HEK293T (cell line): ENCODE measurements at regions not wholly inside any gene's neighbourhood (a gene's known extent, or its start where the extent isn't known, plus 50 kb on each side); places are given as distances from the start of the nearest gene placed in this dataset.

ENCODE experiments used
- BHLHE40 ChIP-seq: fragments of 450-650 bp; IDR thresholded peaks from 2 replicates; pipeline ENCODE4 v1.6.1; 2016; ENCODE audit warnings: mild to moderate bottlenecking, moderate library complexity, borderline replicate concordance
- CTBP1 ChIP-seq: fragments of 450-650 bp; IDR thresholded peaks from 2 replicates; pipeline ENCODE4 v1.6.1; 2016; ENCODE audit warnings: borderline replicate concordance
- ELF4 ChIP-seq: fragments of 450-650 bp; IDR thresholded peaks from 2 replicates; pipeline ENCODE4 v1.6.1; 2017; ENCODE audit warnings: antibody characterized with exemption
- FOXA1 ChIP-seq: fragments of 450-650 bp; IDR thresholded peaks from 2 replicates; pipeline ENCODE4 v1.6.1; 2016; ENCODE audit warnings: mild to moderate bottlenecking
- FOXK2 ChIP-seq: fragments of 450-650 bp; IDR thresholded peaks from 2 replicates; pipeline ENCODE4 v1.6.1; 2016; ENCODE audit warnings: mild to moderate bottlenecking
- FOXM1 ChIP-seq: fragments of 450-650 bp; IDR thresholded peaks from 2 replicates; pipeline ENCODE4 v1.6.1; 2017; ENCODE audit warnings: mild to moderate bottlenecking, borderline replicate concordance
- HDGF ChIP-seq: fragments of 450-650 bp; IDR thresholded peaks from 2 replicates; pipeline ENCODE4 v1.6.1; 2017; ENCODE audit warnings: antibody characterized with exemption, borderline replicate concordance
- LEF1 ChIP-seq: fragments of 450-650 bp; IDR thresholded peaks from 2 replicates; pipeline ENCODE4 v1.6.1; 2017; ENCODE audit warnings: mild to moderate bottlenecking, borderline replicate concordance
- NFRKB ChIP-seq: fragments of 450-650 bp; IDR thresholded peaks from 2 replicates; pipeline ENCODE4 v1.6.1; 2016; ENCODE audit warnings: mild to moderate bottlenecking, moderate library complexity
- PKNOX1 ChIP-seq: fragments of 450-650 bp; IDR thresholded peaks from 2 replicates; pipeline ENCODE4 v1.6.1; 2016
- SP1 ChIP-seq: fragments of 450-650 bp; IDR thresholded peaks from 2 replicates; pipeline ENCODE4 v1.6.1; 2017
- SUZ12 ChIP-seq: fragments of 450-650 bp; IDR thresholded peaks from 2 replicates; pipeline ENCODE4 v1.6.1; 2016; ENCODE audit warnings: mild to moderate bottlenecking
- TARDBP ChIP-seq: fragments of 450-650 bp; IDR thresholded peaks from 2 replicates; pipeline ENCODE4 v1.6.1; 2016
- ZNF384 ChIP-seq: fragments of 450-650 bp; IDR thresholded peaks from 2 replicates; pipeline ENCODE4 v1.6.1; 2016

DNA sequence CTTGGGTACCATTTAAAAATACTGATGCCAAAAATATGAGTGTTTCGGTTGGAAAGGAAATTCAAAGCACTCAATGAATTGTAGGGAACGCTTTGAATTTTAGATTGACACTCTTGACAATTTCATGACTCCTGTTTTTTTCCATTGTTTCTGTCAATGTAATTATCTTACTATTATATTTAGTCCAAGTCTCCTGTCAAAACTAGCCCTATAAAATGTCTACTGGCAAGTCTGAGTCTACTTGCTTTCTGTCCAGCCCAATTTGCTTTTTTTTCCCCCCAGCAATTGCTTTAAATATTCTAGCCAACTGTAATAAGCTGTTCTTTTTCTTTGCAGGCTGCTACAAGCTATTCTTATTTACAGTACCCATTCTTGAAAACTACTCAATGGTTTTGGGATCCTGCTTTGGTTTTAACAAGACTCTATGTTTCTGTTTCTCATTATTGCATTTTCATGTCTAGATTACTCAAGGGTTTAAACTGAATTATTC is 1103.9 kb upstream of the GJE1 start:
- TF ChIP-seq ELF4 = no peak
- TF ChIP-seq SUZ12 = no peak
- no peak for TF ChIP-seq SP1
- no peak for TF ChIP-seq HDGF
- TF ChIP-seq BHLHE40 = no peak
- no peak for TF ChIP-seq FOXM1
- TF ChIP-seq NFRKB = no peak
- no peak for TF ChIP-seq FOXA1
- no peak for TF ChIP-seq TARDBP
- no peak for TF ChIP-seq ZNF384
- TF ChIP-seq PKNOX1 = no peak
- TF ChIP-seq FOXK2 = no peak
- TF ChIP-seq CTBP1 = no peak
- no peak for TF ChIP-seq LEF1
